Ureter (tissue), 1 donor: ENCODE measurements at regions not wholly inside any gene's neighbourhood (a gene's known extent, or its start where the extent isn't known, plus 50 kb on each side); places are given as distances from the start of the nearest gene placed in this dataset.

ENCODE experiments used
- DNase-seq: peaks from one replicate; pipeline ENCODE4 v3.0.0-alpha.2; 2020; ENCODE audit warnings: low spot score
- donor health status: DM: yes; HTN: yes; CAD: no.

DNA sequence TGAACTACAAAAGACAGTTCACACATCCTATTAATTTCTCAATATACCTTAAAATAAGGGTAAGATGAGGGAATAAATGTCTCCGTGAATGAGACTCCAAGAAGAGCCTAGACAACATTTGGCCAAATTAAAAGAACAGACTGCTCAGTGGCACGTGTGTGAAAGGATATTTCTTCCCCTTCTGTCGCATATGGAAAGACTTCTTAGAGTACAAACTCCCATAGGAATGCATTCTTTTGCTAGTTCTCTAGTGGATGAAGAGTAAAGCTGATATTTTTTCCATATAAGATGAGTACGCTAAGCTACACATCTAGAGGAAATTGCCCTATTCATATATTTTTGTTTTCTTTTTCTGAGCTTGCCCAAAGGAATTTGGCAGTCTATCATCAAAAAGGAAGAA is 710.0 kb upstream of the ID2 start:
- DNase-seq: no peak

DNA sequence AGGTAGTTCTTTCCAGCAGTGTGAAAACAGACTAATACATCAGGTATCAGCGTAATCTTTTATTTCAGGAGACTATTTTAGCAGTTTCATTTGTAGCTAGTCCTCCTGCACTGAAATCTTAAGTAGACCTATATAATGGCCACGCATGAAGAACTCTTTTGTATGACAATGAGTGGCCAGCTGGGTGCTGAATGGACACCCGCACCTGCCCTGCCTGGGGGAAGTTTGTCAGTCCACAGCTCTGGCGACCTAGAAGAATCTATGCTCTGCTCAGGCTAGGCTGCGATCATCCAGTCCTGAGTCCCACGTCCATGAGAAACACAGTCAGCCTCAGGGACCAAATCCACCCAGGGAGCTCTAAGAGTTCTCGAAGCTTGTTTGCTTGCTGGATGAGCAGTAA is 709.2 kb upstream of the ID2 start:
- no peak for DNase-seq

DNA sequence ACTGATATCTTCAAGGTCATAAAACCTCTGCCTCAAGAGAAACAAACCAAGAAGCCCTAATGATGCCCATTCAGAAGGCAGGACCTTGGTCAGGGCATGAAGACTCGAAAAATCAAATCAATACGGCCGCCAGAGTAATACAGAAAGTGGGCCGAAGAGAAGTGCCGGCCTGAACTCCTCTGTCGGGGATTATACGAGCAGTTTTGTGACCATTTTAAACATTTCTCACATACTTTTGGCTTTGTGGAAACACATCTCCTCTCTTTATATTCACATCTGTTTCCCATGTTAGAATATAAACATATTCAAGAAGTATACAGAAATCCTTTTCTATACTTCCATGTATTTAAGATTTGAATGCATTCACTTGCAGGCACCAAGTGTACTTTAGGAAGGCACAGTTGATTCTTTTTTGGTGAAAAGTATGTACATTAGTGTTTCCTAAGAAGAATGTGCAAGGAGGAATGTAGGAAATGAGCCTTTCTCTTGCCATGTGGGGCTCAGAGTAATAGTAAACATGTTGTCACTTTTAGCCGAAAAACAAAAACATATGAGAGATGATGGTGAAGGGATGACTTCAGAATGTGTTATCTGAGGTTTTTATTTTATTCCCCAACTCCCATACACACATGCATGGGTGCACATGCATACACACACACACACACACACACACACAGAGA is 707.9 kb upstream of the ID2 start:
- DNase-seq: no peak

DNA sequence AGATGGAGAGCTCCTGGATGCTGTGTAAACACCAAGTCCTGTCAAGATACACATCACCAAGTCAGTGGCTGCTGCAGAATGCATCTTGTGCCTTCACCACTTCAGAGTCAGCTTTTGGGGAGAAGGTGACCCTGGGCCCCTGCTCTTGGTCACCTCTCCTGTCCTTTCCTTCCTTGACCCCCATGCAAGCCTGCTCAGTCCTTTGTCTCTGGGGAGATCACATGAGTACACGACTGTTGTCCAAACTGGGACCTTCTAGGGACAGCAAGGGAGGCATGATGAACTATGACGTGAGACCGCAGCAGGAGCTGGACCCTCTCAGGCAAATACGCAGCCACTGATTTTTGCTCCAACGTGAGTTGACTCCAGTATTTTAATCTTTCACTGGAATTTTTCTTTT is 706.9 kb upstream of the ID2 start:
- DNase-seq: no peak

- no peak for DNase-seq
These were observed 705.6 kb upstream of the ID2 start for GRCh38 chr2:7976206-7976605.

- DNase-seq: no peak
These were observed 703.9 kb upstream of the ID2 start for GRCh38 chr2:7977981-7978380.

- no peak for DNase-seq
These were observed 699.8 kb upstream of the ID2 start for GRCh38 chr2:7982054-7982453.

GRCh38 chr2:7983451-7983850 is 698.4 kb upstream of the ID2 start:
- DNase-seq: no peak

GRCh38 chr2:7983912-7984311 is 697.9 kb upstream of the ID2 start:
- no peak for DNase-seq

DNA sequence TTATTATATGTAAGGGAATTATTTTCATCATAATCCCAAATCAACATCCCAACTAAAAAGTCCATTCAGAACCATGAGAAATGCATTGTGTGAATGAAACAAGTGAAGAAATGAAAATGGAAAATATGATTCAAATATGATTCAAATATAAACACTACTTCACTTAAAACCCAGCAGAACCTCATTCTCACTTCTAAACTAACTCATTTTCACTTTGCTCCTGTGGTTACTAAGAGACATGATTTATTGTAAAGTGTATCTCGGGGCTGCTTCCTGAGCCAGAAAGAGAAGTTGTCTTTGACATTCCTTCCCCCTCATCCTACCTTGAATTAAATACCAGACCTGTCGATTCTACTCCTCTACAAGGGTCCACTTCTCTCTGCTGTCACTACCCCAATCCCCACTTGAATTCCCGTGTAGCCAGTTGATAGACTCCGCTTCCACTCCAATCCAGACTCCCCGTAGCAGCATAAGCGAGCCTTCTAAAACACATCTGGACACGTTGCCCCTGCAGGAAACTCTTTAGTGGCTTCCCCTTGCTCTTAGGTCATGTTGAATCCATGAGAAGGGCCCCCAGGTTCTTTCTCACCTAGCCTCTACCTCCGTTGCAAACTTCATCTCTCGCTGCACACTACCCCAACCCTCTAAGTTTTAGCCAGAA is 697.0 kb upstream of the ID2 start:
- no peak for DNase-seq

DNA sequence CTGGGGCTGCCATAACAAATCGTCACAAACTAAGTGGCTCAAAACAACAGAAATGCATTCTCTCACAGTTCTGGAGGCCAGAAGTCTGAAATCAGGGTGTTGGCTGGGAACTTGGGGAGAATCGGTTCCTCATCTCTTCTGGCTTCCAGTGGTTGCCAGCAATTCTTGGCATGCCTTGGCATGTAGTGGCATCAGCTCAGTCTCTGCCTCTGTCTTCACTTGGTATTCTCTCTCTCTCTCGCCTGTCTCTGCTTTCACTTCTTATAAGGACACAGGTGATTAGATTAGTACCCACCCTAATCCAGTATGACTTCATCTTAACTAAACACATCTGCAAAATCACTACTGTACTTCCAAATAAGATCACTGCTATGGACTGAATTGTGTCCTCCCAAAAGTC is 695.4 kb upstream of the ID2 start:
- DNase-seq: no peak

DNA sequence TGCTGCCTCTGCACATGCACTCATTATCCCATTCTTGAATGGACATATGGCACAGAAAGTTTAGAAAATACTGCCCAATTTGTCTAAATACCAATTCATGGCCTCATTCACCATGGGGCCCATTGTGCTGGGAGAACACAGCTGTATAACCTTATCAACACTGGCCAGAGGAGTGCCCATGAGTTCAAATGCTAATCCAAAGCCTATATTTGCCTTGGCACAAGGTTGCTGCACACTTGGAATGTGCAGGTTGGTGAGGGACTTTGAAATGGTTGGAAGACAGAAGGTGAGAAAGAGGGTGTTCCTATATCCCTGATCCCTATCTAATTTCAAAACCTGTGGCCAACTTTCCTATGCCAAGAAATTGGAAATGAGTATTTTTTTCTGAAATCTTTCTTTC is 693.9 kb upstream of the ID2 start:
- DNase-seq: no peak

- DNase-seq: no peak
These were observed 693.4 kb upstream of the ID2 start for GRCh38 chr2:7988440-7988839.

DNA sequence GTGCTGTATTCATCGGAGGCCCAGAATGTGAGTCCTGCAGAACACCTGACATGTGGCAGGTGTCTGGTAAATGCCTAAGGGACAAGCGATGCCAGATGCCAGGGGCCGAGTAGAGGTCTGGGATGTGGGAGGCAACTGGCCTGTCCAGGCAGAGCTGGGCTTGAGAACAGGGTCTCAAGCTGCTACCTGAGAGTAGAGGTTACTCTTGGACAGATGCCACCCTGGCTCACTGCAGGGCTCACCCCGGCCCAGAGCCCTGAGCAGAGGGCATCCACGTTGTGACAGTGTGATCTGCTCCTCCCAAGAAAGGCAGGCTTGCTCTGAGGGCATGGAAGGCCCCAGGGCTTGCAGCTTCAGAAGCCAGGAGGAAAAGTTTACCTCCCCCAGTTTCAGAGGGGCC is 692.0 kb upstream of the ID2 start:
- no peak for DNase-seq

DNA sequence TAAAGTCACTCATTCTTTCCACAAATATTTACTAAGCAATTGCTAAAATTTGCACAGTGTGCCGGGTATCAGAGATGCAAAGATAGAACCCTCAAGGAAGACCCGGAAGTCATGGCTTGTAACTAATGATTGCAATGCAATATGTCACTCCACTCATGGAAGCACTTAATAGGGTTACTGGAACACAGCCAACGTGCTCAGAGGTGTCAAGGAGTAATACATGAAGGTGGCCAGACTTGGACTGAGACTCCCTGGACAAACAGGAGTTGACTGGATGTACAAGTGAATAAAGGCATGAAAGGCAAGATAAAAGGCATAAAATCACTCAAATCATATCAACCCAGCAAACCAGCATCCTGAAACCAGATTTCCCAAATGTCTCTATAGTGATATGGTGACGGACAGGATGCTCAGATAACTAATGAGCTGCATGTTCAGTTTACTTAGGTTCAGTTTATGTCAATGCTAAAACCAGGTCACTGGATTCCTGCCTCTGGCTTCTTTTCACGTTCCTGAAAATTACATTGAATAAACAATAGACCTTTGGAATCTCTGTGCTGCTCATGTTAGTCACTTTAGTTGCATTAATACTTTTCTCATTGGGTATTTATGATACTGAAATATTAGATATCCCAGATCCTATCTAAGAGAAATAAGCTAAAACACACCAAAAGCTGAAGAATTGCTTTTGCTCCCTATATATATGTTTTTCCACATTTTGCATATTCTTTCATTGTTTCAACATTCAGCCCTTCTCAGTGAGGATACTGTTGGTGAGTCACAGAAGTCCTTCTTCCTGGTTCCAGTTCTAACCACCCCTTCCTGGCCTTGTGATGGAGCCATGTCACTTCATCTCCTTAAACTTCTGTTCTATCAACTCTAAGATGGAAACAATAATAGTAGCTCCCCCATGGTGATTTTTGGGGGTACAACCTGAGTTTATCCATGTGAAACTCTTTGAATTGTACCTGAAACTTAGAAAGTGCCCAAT is 688.9 kb upstream of the ID2 start:
- DNase-seq: no peak

- DNase-seq: no peak
These were observed 687.4 kb upstream of the ID2 start for GRCh38 chr2:7994397-7994951.

GRCh38 chr2:7997279-7997678 is 684.6 kb upstream of the ID2 start:
- no peak for DNase-seq

- DNase-seq: no peak
These were observed 682.0 kb upstream of the ID2 start for GRCh38 chr2:7999683-8000476.

- DNase-seq: no peak
These were observed 681.0 kb upstream of the ID2 start for GRCh38 chr2:8000870-8001269.

DNA sequence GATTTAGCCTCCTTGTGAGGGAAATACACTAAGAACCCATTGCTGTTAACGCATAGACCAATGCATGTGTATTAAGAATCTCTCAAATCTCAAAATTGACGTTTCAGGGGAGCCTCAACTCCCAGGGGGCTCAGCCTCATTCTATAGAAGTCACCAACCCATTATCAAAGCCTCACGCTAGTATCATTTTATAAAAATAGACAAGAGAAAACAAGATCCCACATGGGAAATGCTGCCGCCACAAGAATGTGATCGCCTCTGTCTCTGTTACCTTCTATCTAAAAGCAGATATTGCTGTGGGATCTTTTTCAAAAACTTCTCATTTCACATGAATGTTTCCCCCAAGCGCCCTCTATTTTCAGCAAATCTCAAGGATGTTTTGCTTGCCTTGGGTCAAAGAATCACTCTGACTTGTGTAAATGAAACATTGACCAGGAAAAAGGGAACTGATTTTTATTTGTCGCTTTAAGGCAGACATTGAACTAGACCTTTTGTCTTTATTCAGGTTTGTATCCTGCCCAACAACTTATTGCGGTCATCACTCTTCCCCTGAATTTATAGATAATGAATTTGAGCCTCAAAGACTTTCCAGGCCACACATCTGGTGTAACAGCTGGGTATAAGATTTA is 679.0 kb upstream of the ID2 start:
- no peak for DNase-seq

DNA sequence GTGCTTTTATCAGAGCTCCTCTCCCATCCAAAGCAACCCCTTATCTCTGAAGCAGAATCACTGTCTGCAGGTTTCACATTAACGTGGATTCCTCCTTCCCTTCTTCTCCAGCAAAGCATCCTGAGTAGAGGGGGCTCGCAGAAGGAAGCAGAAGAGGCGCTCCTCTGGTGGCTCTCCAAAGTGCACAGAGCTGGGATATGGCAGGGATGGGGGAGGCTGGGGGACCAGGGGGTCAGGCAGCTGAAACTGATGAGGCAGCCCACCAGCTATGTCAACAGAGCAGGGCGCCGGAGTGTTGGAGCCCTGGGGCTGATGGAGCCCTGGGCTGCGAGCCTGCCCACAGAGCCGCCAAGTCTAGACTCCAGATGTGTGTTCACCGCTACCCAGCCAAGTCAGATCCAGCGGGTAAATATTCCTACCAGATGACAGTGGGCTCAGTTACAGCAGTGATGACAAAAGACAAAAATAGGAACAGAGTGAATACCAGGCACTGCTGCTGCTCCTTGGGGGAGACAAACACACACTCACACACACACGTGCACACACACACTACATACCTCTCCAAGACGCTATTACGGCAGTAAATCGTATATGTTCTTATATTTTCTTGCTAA is 678.3 kb upstream of the ID2 start:
- peak; percentile 50 for DNase-seq
